ENCODE measurements at regions not wholly inside any gene's neighbourhood (a gene's known extent, or its start where the extent isn't known, plus 50 kb on each side); places are given as distances from the start of the nearest gene placed in this dataset.

- no peak overlapping the region for H3K4me3 ChIP-seq (ENCODE audit: low read length in 2 of 2)
- WGBS = 95% methylated on average over 4 of the region's 4 CpGs
Measured at GRCh38 chr2:204365811-204366210, 179.5 kb upstream of the PARD3B start.

DNA sequence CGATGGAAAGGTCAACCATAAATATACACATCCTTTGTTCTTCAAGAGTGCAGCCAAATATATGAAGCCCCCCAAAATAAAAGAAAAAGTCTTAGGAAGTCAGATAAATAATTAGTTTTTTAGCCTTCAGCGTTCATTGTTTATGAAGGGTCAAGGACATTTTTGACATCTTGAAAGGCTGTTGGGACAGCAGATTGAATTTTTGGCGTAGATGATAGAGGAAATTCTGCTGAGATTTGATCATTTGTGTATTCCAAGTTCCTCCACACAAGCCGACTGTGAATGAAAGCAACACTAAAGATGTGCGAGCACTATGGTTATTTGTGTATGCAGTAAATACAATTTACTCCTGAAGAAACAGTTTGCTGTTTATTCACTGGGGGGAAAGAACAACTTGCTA lies 177.8 kb upstream of the PARD3B start:
- no peak for DNase-seq (ENCODE audit: low read depth in 6 of 9, low spot score in 9 of 9)
- H3K36me3 ChIP-seq (ENCODE audit: control insufficient read depth in 2 of 2, insufficient read depth in 2 of 2, low read length in 1 of 2) = no peaks in the 10 kb centered on the region
- H3K27ac ChIP-seq (ENCODE audit: low read depth in 1 of 2, low read length in 1 of 2) = no peak overlapping the region
- no peak overlapping the region for H3K4me3 ChIP-seq (ENCODE audit: low read length in 2 of 2)
- H3K4me1 ChIP-seq (ENCODE audit: control insufficient read depth in 2 of 2, insufficient read depth in 2 of 2, low read length in 2 of 2) = no peaks in the 10 kb centered on the region
- H3K27me3 ChIP-seq (ENCODE audit: control insufficient read depth in 2 of 2, insufficient read depth in 1 of 2, low read length in 1 of 2) = no peaks in the 10 kb centered on the region
- no peaks in the 10 kb centered on the region for H3K9me3 ChIP-seq (ENCODE audit: control insufficient read depth in 2 of 2, insufficient read depth in 1 of 2, low read length in 1 of 2)
- 91% methylated on average over 5 of the region's 5 CpGs for WGBS

More at GRCh38 chr2:204365811-204366210, 179.5 kb upstream of the PARD3B start:
- no peaks in the 10 kb centered on the region for H3K27me3 ChIP-seq (ENCODE audit: control insufficient read depth in 2 of 2, insufficient read depth in 1 of 2, low read length in 1 of 2)
- no peaks in the 10 kb centered on the region for H3K4me1 ChIP-seq (ENCODE audit: control insufficient read depth in 2 of 2, insufficient read depth in 2 of 2, low read length in 2 of 2)
- H3K36me3 ChIP-seq (ENCODE audit: control insufficient read depth in 2 of 2, insufficient read depth in 2 of 2, low read length in 1 of 2) = no peaks in the 10 kb centered on the region
- H3K9me3 ChIP-seq (ENCODE audit: control insufficient read depth in 2 of 2, insufficient read depth in 1 of 2, low read length in 1 of 2) = no peaks in the 10 kb centered on the region
- DNase-seq (ENCODE audit: low read depth in 6 of 9, low spot score in 9 of 9) = no peak
- no peak overlapping the region for H3K27ac ChIP-seq (ENCODE audit: low read depth in 1 of 2, low read length in 1 of 2)

DNA sequence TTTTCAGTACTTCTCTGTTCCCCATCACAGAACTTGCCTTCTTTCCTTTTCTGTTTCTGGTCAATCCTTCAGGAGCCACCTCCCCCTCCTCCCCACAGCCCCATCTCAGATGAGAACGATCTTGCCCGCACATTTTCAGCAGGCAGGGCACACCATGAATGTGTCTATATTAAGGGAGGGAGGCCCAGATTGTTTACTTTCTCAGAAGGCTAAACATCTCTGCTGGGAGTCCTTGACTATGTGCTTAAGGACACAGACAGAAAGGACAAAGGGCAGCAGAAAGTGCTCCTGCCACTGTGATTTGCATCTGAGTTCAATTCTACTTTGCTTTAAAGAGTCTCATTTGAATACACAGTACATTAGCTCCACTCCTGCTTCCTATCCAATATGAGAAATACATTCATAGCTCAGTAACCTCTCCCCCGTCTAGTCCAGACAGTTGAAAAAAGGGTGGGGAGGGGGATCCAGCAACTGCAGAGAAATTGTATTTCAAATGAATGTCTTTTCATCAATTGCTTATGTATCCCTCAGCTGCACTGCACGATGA lies 175.0 kb upstream of the PARD3B start:
- H3K27me3 ChIP-seq (ENCODE audit: control insufficient read depth in 2 of 2, insufficient read depth in 1 of 2, low read length in 1 of 2) = no peaks in the 10 kb centered on the region
- H3K4me3 ChIP-seq (ENCODE audit: low read length in 2 of 2) = no peak overlapping the region
- 83% methylated on average over 4 of the region's 4 CpGs for WGBS
- no peaks in the 10 kb centered on the region for H3K4me1 ChIP-seq (ENCODE audit: control insufficient read depth in 2 of 2, insufficient read depth in 2 of 2, low read length in 2 of 2)
- no peaks in the 10 kb centered on the region for H3K9me3 ChIP-seq (ENCODE audit: control insufficient read depth in 2 of 2, insufficient read depth in 1 of 2, low read length in 1 of 2)
- no peaks in the 10 kb centered on the region for H3K36me3 ChIP-seq (ENCODE audit: control insufficient read depth in 2 of 2, insufficient read depth in 2 of 2, low read length in 1 of 2)
- H3K27ac ChIP-seq (ENCODE audit: low read depth in 1 of 2, low read length in 1 of 2) = no peak overlapping the region
- DNase-seq (ENCODE audit: low read depth in 6 of 9, low spot score in 9 of 9) = no peak

GRCh38 chr2:204373942-204374341 lies 171.3 kb upstream of the PARD3B start:
- Histone ChIP-seq H3K27ac (ENCODE audit: low read depth in 1 of 2, low read length in 1 of 2) (no peak overlapping the region), H3K4me1 (ENCODE audit: control insufficient read depth in 2 of 2, insufficient read depth in 2 of 2, low read length in 2 of 2) (no peaks in the 10 kb centered on the region), H3K4me3 (ENCODE audit: low read length in 2 of 2) (no peak overlapping the region), H3K36me3 (ENCODE audit: control insufficient read depth in 2 of 2, insufficient read depth in 2 of 2, low read length in 1 of 2) (no peaks in the 10 kb centered on the region), H3K27me3 (ENCODE audit: control insufficient read depth in 2 of 2, insufficient read depth in 1 of 2, low read length in 1 of 2) (no peaks in the 10 kb centered on the region), H3K9me3 (ENCODE audit: control insufficient read depth in 2 of 2, insufficient read depth in 1 of 2, low read length in 1 of 2) (no peaks in the 10 kb centered on the region)
- no peak for DNase-seq (ENCODE audit: low read depth in 6 of 9, low spot score in 9 of 9)

- 85% methylated on average over 5 of the region's 5 CpGs for WGBS
- H3K9me3 ChIP-seq (ENCODE audit: control insufficient read depth in 2 of 2, insufficient read depth in 1 of 2, low read length in 1 of 2) = no peaks in the 10 kb centered on the region
- no peaks in the 10 kb centered on the region for H3K4me1 ChIP-seq (ENCODE audit: control insufficient read depth in 2 of 2, insufficient read depth in 2 of 2, low read length in 2 of 2)
- DNase-seq (ENCODE audit: low read depth in 6 of 9, low spot score in 9 of 9) = no peak
- no peak overlapping the region for H3K4me3 ChIP-seq (ENCODE audit: low read length in 2 of 2)
- no peaks in the 10 kb centered on the region for H3K36me3 ChIP-seq (ENCODE audit: control insufficient read depth in 2 of 2, insufficient read depth in 2 of 2, low read length in 1 of 2)
- H3K27me3 ChIP-seq (ENCODE audit: control insufficient read depth in 2 of 2, insufficient read depth in 1 of 2, low read length in 1 of 2) = no peaks in the 10 kb centered on the region
- no peak overlapping the region for H3K27ac ChIP-seq (ENCODE audit: low read depth in 1 of 2, low read length in 1 of 2)
Measured at GRCh38 chr2:204380141-204380881, 165.0 kb upstream of the PARD3B start.

GRCh38 chr2:204386668-204387067 lies 158.6 kb upstream of the PARD3B start:
- no peak for DNase-seq (ENCODE audit: low read depth in 6 of 9, low spot score in 9 of 9)
- Histone ChIP-seq H3K4me1 (ENCODE audit: control insufficient read depth in 2 of 2, insufficient read depth in 2 of 2, low read length in 2 of 2) (no peaks in the 10 kb centered on the region), H3K27ac (ENCODE audit: low read depth in 1 of 2, low read length in 1 of 2) (no peak overlapping the region), H3K4me3 (ENCODE audit: low read length in 2 of 2) (no peak overlapping the region), H3K9me3 (ENCODE audit: control insufficient read depth in 2 of 2, insufficient read depth in 1 of 2, low read length in 1 of 2) (no peaks in the 10 kb centered on the region), H3K36me3 (ENCODE audit: control insufficient read depth in 2 of 2, insufficient read depth in 2 of 2, low read length in 1 of 2) (no peaks in the 10 kb centered on the region), H3K27me3 (ENCODE audit: control insufficient read depth in 2 of 2, insufficient read depth in 1 of 2, low read length in 1 of 2) (no peaks in the 10 kb centered on the region)
- WGBS = 94% methylated on average over 2 of the region's 2 CpGs

DNA sequence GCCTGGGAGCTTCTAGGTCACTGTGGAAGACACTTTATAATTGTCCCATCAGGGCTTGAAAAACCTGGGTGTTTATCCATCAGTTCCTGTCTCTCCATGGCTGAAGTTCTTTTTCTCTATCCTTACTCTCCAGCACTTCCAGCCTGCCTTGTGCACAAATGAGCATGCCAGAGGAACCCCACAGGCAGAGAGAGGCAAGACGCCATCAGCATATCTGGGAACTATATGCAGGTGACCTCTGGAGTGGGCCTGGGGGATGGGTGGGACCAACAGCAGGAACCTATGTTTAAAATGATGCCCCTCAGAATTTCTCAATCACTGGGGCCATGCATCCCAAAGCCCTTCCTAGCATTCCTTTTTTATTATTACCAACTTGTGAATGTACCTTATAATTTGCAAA lies 156.2 kb upstream of the PARD3B start:
- no peaks in the 10 kb centered on the region for H3K36me3 ChIP-seq (ENCODE audit: control insufficient read depth in 2 of 2, insufficient read depth in 2 of 2, low read length in 1 of 2)
- H3K4me1 ChIP-seq (ENCODE audit: control insufficient read depth in 2 of 2, insufficient read depth in 2 of 2, low read length in 2 of 2) = no peaks in the 10 kb centered on the region
- no peak for DNase-seq (ENCODE audit: low read depth in 6 of 9, low spot score in 9 of 9)
- WGBS = 100% methylated on average over 1 of the region's 1 CpG
- no peak overlapping the region for H3K27ac ChIP-seq (ENCODE audit: low read depth in 1 of 2, low read length in 1 of 2)
- H3K9me3 ChIP-seq (ENCODE audit: control insufficient read depth in 2 of 2, insufficient read depth in 1 of 2, low read length in 1 of 2) = no peaks in the 10 kb centered on the region
- H3K27me3 ChIP-seq (ENCODE audit: control insufficient read depth in 2 of 2, insufficient read depth in 1 of 2, low read length in 1 of 2) = no peaks in the 10 kb centered on the region
- H3K4me3 ChIP-seq (ENCODE audit: low read length in 2 of 2) = no peak overlapping the region

DNA sequence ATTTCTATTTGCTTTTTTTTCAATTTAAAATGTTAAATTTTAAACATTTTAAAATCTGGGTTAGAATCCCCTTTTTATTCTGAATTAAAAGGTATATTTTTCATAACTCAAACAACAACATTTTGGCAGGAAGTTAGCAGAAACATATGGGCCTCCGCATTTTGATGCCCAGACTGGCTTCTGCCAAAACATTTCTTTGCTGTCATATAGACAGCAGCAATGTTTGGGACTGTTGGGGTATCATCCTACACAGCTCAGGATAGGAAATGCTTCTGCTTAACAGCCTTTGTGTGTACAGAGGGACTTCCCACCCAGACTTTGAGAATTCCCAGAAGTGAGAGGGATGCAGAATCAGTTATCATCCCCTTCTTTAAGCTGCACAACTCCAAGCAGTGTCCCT lies 155.4 kb upstream of the PARD3B start:
- Histone ChIP-seq H3K36me3 (ENCODE audit: control insufficient read depth in 2 of 2, insufficient read depth in 2 of 2, low read length in 1 of 2) (no peaks in the 10 kb centered on the region), H3K9me3 (ENCODE audit: control insufficient read depth in 2 of 2, insufficient read depth in 1 of 2, low read length in 1 of 2) (no peaks in the 10 kb centered on the region), H3K27me3 (ENCODE audit: control insufficient read depth in 2 of 2, insufficient read depth in 1 of 2, low read length in 1 of 2) (no peaks in the 10 kb centered on the region), H3K27ac (ENCODE audit: low read depth in 1 of 2, low read length in 1 of 2) (no peak overlapping the region), H3K4me3 (ENCODE audit: low read length in 2 of 2) (no peak overlapping the region), H3K4me1 (ENCODE audit: control insufficient read depth in 2 of 2, insufficient read depth in 2 of 2, low read length in 2 of 2) (no peaks in the 10 kb centered on the region)
- 96% methylated on average over 1 of the region's 1 CpG for WGBS
- DNase-seq (ENCODE audit: low read depth in 6 of 9, low spot score in 9 of 9) = no peak

DNA sequence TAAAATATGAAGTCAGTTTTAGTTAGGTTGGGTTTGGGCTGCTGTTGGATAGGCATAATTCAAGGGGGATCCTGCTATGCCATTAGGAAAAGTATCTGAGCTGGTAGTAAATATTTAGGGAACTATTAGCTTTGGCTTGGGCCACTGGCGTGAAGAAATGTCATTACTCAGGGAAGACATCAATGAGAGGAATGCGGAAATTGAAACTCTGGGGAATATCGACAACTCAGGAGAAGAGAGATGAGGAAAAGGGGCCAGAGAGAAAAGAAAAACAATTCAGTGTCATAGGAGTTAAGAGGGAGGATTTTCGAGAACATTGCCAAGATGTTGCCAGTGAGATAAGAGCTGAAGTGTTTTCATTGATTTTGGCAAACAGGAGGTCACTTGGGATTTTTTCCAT lies 149.7 kb upstream of the PARD3B start:
- no peaks in the 10 kb centered on the region for H3K27me3 ChIP-seq (ENCODE audit: control insufficient read depth in 2 of 2, insufficient read depth in 1 of 2, low read length in 1 of 2)
- DNase-seq (ENCODE audit: low read depth in 6 of 9, low spot score in 9 of 9) = no peak
- no peaks in the 10 kb centered on the region for H3K4me1 ChIP-seq (ENCODE audit: control insufficient read depth in 2 of 2, insufficient read depth in 2 of 2, low read length in 2 of 2)
- no peaks in the 10 kb centered on the region for H3K9me3 ChIP-seq (ENCODE audit: control insufficient read depth in 2 of 2, insufficient read depth in 1 of 2, low read length in 1 of 2)
- WGBS = 98% methylated on average over 4 of the region's 4 CpGs
- no peak overlapping the region for H3K27ac ChIP-seq (ENCODE audit: low read depth in 1 of 2, low read length in 1 of 2)
- H3K4me3 ChIP-seq (ENCODE audit: low read length in 2 of 2) = no peak overlapping the region
- H3K36me3 ChIP-seq (ENCODE audit: control insufficient read depth in 2 of 2, insufficient read depth in 2 of 2, low read length in 1 of 2) = no peaks in the 10 kb centered on the region

Data from thymus (tissue), 11 donors.